ENCODE measurements at regions not wholly inside any gene's neighbourhood (a gene's known extent, or its start where the extent isn't known, plus 50 kb on each side); places are given as distances from the start of the nearest gene placed in this dataset.

GRCh38 chr21:20265707-20266440, 732.3 kb upstream of the NCAM2 start:
- CTCF ChIA-PET (ENCODE audit: low intra/inter-chr PET ratio) = no interaction called here
- H2AFZ ChIP-seq (ENCODE audit: low read depth, low read length) = peak overlapping the region; percentile 83
- intact Hi-C loops (cut with micrococcal nuclease) = no loop called here
- POLR2A ChIA-PET = interaction anchor here (1.1 kb wide), 1 partner anchor 9 kb away, joined by 3 read pairs; no protein-coding TSS in a partner anchor
- no peaks in the 10 kb centered on the region for H3K79me2 ChIP-seq (ENCODE audit: control insufficient read depth, insufficient read depth, low read length)
- 40% methylated on average over 5 of the region's 5 CpGs for WGBS (ENCODE audit: insufficient coverage, low coverage, missing lambda C conversion rate)
- FAIRE-seq (no peak), DNase-seq (ENCODE audit: extremely low read depth in 1 of 4, low spot score in 3 of 4) (no peak), ATAC-seq (peak; percentile 25; the same call in 1 of the 3 replicates)
- no peak overlapping the region for H3K9ac ChIP-seq (ENCODE audit: insufficient read depth in 1 of 2, low read depth in 2 of 2, low read length in 2 of 2)
- no peaks in the 10 kb centered on the region for H3K27me3 ChIP-seq (ENCODE audit: control insufficient read depth in 2 of 2, insufficient read depth in 2 of 2, low read length in 2 of 2)
- BruUV-seq (replicated peaks) = no TSS peak
- no peak overlapping the region; the same call in 1 of the 2 replicates for H3K4me2 ChIP-seq (ENCODE audit: insufficient read depth, low read length)
- H3K4me1 ChIP-seq (replicated peaks in 1 of 2; ENCODE audit: control insufficient read depth in 2 of 2, insufficient read depth in 2 of 2, low read length in 2 of 2) = peaks cover 4 to 17% of the 10 kb centered on the region in 2 experiments; a peak in 3 of 5 replicates
- no peaks in the 10 kb centered on the region for H4K20me1 ChIP-seq (replicated peaks; ENCODE audit: control insufficient read depth, insufficient read depth, low read length)
- peak overlapping the region; percentile 53; the same call in 1 of the 3 replicates for H3K27ac ChIP-seq (ENCODE audit: extremely low read depth, low read depth, low read length)
- no peak overlapping the region for H3K4me3 ChIP-seq
- H3K9me1 ChIP-seq (ENCODE audit: control insufficient read depth, insufficient read depth, low read length) = no peaks in the 10 kb centered on the region
- H3K36me3 ChIP-seq (ENCODE audit: control insufficient read depth, insufficient read depth, low read length) = no peaks in the 10 kb centered on the region; the same call in 2 of the 3 replicates
- in situ Hi-C loops (cut with MboI) = no loop called here
- H3K9me3 ChIP-seq (replicated peaks; ENCODE audit: control insufficient read depth, insufficient read depth, low read depth, low read length) = no peaks in the 10 kb centered on the region
- TF ChIP-seq C11orf30 (IDR thresholded peaks at IDR 0.05; ENCODE audit: low read depth) (peak; percentile 81), ZBTB2 (IDR thresholded peaks at IDR 0.05) (no peak), MAFK (IDR thresholded peaks at IDR 0.05; ENCODE audit: low read length) (peak; percentile 57; the same call in 1 of the 2 replicates), U2AF2 (optimal IDR thresholded peaks at IDR 0.05; ENCODE audit: low read depth, low read length) (no peak), PBX2 (CRISPR knock-in tag; IDR thresholded peaks at IDR 0.05; ENCODE audit: low read depth) (no peak), PBX2 (tag; conservative IDR thresholded peaks at IDR 0.05; ENCODE audit: low read depth) (peak; percentile 53), MAFG (tag; conservative IDR thresholded peaks at IDR 0.05) (peak; percentile 54), MAFF (IDR thresholded peaks at IDR 0.05; ENCODE audit: low read length) (peak; percentile 64; the same call in 1 of the 2 replicates), MEIS2 (IDR thresholded peaks at IDR 0.05; ENCODE audit: partially characterized antibody) (peak; percentile 57), ZNF316 (IDR thresholded peaks at IDR 0.05) (peak; percentile 93), TGIF2 (CRISPR knock-in tag; IDR thresholded peaks at IDR 0.05) (no peak)

Data from K562 (cell line).